Activated naive CD4-positive, alpha-beta T cell treated with anti-CD3 and anti-CD28 coated beads, Interleukin-2, amount 10 ng/mL, durations not matched to agents 7 days and 5 days (primary cell): ENCODE measurements at regions not wholly inside any gene's neighbourhood (a gene's known extent, or its start where the extent isn't known, plus 50 kb on each side); places are given as distances from the start of the nearest gene placed in this dataset.

ENCODE experiments used
- CTCF ChIA-PET: fragments of 350-600 bp; sonication (Branson Sonifier 250); formaldehyde crosslinking; loops from one replicate; lab custom pipeline; 2021; ENCODE audit warnings: antibody characterized with exemption; lab: Charles Lee
- DNase-seq: peaks from one replicate; pipeline ENCODE4 v3.0.0-alpha.2; 2020
- H3K27ac Mint-ChIP-seq: one replicate; pipeline ENCODE4 v1.8.0; 2021; ENCODE audit warnings: mild to moderate bottlenecking, moderate library complexity, mixed read lengths
- H3K27me3 Mint-ChIP-seq: one replicate; pipeline ENCODE4 v1.8.0; 2021; ENCODE audit warnings: mild to moderate bottlenecking, mixed read lengths
- H3K36me3 Mint-ChIP-seq: one replicate; pipeline ENCODE4 v1.8.0; 2021; ENCODE audit warnings: mixed read lengths
- H3K4me1 Mint-ChIP-seq: one replicate; pipeline ENCODE4 v1.8.0; 2021; ENCODE audit warnings: mixed read lengths
- H3K4me3 Mint-ChIP-seq: one replicate; pipeline ENCODE4 v1.8.0; 2021; ENCODE audit warnings: mild to moderate bottlenecking, moderate library complexity, mixed read lengths
- H3K9me3 Mint-ChIP-seq: one replicate; pipeline ENCODE4 v1.8.0; 2021; ENCODE audit warnings: mixed read lengths

GRCh38 chr2:157990173-157990572 is 111.5 kb upstream of the UPP2 start:
- no peaks in the 10 kb centered on the region for H3K9me3 Mint-ChIP-seq
- H3K27ac Mint-ChIP-seq = no peak overlapping the region
- CTCF ChIA-PET = no interaction called here
- no peaks in the 10 kb centered on the region for H3K36me3 Mint-ChIP-seq
- no peaks in the 10 kb centered on the region for H3K4me1 Mint-ChIP-seq
- DNase-seq = no peak
- H3K4me3 Mint-ChIP-seq = no peak overlapping the region
- H3K27me3 Mint-ChIP-seq = peaks cover 3% of the 10 kb centered on the region

GRCh38 chr2:157989227-157989626 is 112.4 kb upstream of the UPP2 start:
- H3K36me3 Mint-ChIP-seq = no peaks in the 10 kb centered on the region
- CTCF ChIA-PET = no interaction called here
- H3K9me3 Mint-ChIP-seq = peaks cover under 1% of the 10 kb centered on the region
- H3K4me3 Mint-ChIP-seq = no peak overlapping the region
- peaks cover 3% of the 10 kb centered on the region for H3K27me3 Mint-ChIP-seq
- H3K27ac Mint-ChIP-seq = no peak overlapping the region
- H3K4me1 Mint-ChIP-seq = no peaks in the 10 kb centered on the region
- DNase-seq = no peak

GRCh38 chr2:157986761-157987160 is 110.6 kb upstream of the ACVR1 start:
- Mint-ChIP-seq H3K36me3 (no peaks in the 10 kb centered on the region), H3K4me3 (no peak overlapping the region), H3K9me3 (peaks cover 6% of the 10 kb centered on the region), H3K4me1 (no peaks in the 10 kb centered on the region), H3K27me3 (peaks cover 3% of the 10 kb centered on the region), H3K27ac (no peak overlapping the region)
- CTCF ChIA-PET = interaction anchor here (0.9 kb wide), 1 partner anchor 19 kb away, joined by 3 read pairs; no protein-coding TSS in a partner anchor
- no peak for DNase-seq

- H3K27me3 Mint-ChIP-seq = peaks cover 3% of the 10 kb centered on the region
- peaks cover 13% of the 10 kb centered on the region for H3K9me3 Mint-ChIP-seq
- DNase-seq = no peak
- H3K27ac Mint-ChIP-seq = no peak overlapping the region
- CTCF ChIA-PET = no interaction called here
- H3K4me1 Mint-ChIP-seq = no peaks in the 10 kb centered on the region
- no peak overlapping the region for H3K4me3 Mint-ChIP-seq
- H3K36me3 Mint-ChIP-seq = no peaks in the 10 kb centered on the region
Observed at GRCh38 chr2:157984866-157985265, 108.7 kb upstream of the ACVR1 start.

- H3K4me3 Mint-ChIP-seq = no peak overlapping the region
- H3K27ac Mint-ChIP-seq = no peak overlapping the region
- H3K36me3 Mint-ChIP-seq = peaks cover 5% of the 10 kb centered on the region
- DNase-seq = no peak
- peaks cover 23% of the 10 kb centered on the region for H3K9me3 Mint-ChIP-seq
- H3K27me3 Mint-ChIP-seq = peaks cover 5% of the 10 kb centered on the region
- H3K4me1 Mint-ChIP-seq = no peaks in the 10 kb centered on the region
- CTCF ChIA-PET = no interaction called here
Observed at GRCh38 chr2:157980020-157980419, 103.9 kb upstream of the ACVR1 start.

GRCh38 chr2:157971702-157972101 is 95.6 kb upstream of the ACVR1 start:
- Mint-ChIP-seq H3K27me3 (peaks cover 11% of the 10 kb centered on the region), H3K4me1 (no peaks in the 10 kb centered on the region), H3K27ac (no peak overlapping the region), H3K4me3 (no peak overlapping the region), H3K36me3 (no peaks in the 10 kb centered on the region), H3K9me3 (no peaks in the 10 kb centered on the region)
- DNase-seq = no peak
- CTCF ChIA-PET = no interaction called here

GRCh38 chr2:157967856-157968255 is 91.7 kb upstream of the ACVR1 start:
- Mint-ChIP-seq H3K27ac (no peak overlapping the region), H3K36me3 (no peaks in the 10 kb centered on the region), H3K4me1 (no peaks in the 10 kb centered on the region), H3K27me3 (peaks cover 18% of the 10 kb centered on the region), H3K4me3 (no peak overlapping the region), H3K9me3 (peaks cover 1% of the 10 kb centered on the region)
- DNase-seq = no peak
- CTCF ChIA-PET = no interaction called here

- DNase-seq = no peak
- Mint-ChIP-seq H3K27ac (no peak overlapping the region), H3K4me1 (no peaks in the 10 kb centered on the region), H3K36me3 (peaks cover 2% of the 10 kb centered on the region), H3K4me3 (no peak overlapping the region), H3K27me3 (no peaks in the 10 kb centered on the region), H3K9me3 (peaks cover 40% of the 10 kb centered on the region)
- CTCF ChIA-PET = no interaction called here
Observed at GRCh38 chr2:157959249-157959648, 83.1 kb upstream of the ACVR1 start.

- H3K4me1 Mint-ChIP-seq = no peaks in the 10 kb centered on the region
- peaks cover 2% of the 10 kb centered on the region for H3K36me3 Mint-ChIP-seq
- no peak for DNase-seq
- CTCF ChIA-PET = no interaction called here
- H3K27ac Mint-ChIP-seq = no peak overlapping the region
- H3K9me3 Mint-ChIP-seq = peaks cover 40% of the 10 kb centered on the region
- no peak overlapping the region for H3K4me3 Mint-ChIP-seq
- peaks cover 4% of the 10 kb centered on the region for H3K27me3 Mint-ChIP-seq
Observed at GRCh38 chr2:157957596-157957995, 81.5 kb upstream of the ACVR1 start.

- H3K27me3 Mint-ChIP-seq = peaks cover 6% of the 10 kb centered on the region
- no peak overlapping the region for H3K27ac Mint-ChIP-seq
- CTCF ChIA-PET = no interaction called here
- no peaks in the 10 kb centered on the region for H3K36me3 Mint-ChIP-seq
- no peaks in the 10 kb centered on the region for H3K4me1 Mint-ChIP-seq
- no peak overlapping the region for H3K4me3 Mint-ChIP-seq
- H3K9me3 Mint-ChIP-seq = peaks cover 17% of the 10 kb centered on the region
- DNase-seq = no peak
Observed at GRCh38 chr2:157952558-157952957, 76.4 kb upstream of the ACVR1 start.

- H3K9me3 Mint-ChIP-seq = no peaks in the 10 kb centered on the region
- no peak for DNase-seq
- peaks cover 13% of the 10 kb centered on the region for H3K27me3 Mint-ChIP-seq
- no peaks in the 10 kb centered on the region for H3K36me3 Mint-ChIP-seq
- CTCF ChIA-PET = interaction anchor here (0.8 kb wide), 1 partner anchor 47 kb away, joined by 3 read pairs; no protein-coding TSS in a partner anchor
- no peak overlapping the region for H3K4me3 Mint-ChIP-seq
- H3K27ac Mint-ChIP-seq = no peak overlapping the region
- no peaks in the 10 kb centered on the region for H3K4me1 Mint-ChIP-seq
Observed at GRCh38 chr2:157948856-157949255, 72.7 kb upstream of the ACVR1 start.

- H3K4me1 Mint-ChIP-seq = no peaks in the 10 kb centered on the region
- no peak overlapping the region for H3K4me3 Mint-ChIP-seq
- H3K27ac Mint-ChIP-seq = no peak overlapping the region
- no peaks in the 10 kb centered on the region for H3K9me3 Mint-ChIP-seq
- peaks cover 8% of the 10 kb centered on the region for H3K27me3 Mint-ChIP-seq
- CTCF ChIA-PET = interaction anchor here (0.9 to 1.1 kb wide), 2 partner anchors 45 to 450 kb away, joined by 3 read pairs; no protein-coding TSS in a partner anchor
- no peak for DNase-seq
- no peaks in the 10 kb centered on the region for H3K36me3 Mint-ChIP-seq
Observed at GRCh38 chr2:157946919-157947557, 70.9 kb upstream of the ACVR1 start.

- Mint-ChIP-seq H3K4me3 (no peak overlapping the region), H3K36me3 (no peaks in the 10 kb centered on the region), H3K27me3 (no peaks in the 10 kb centered on the region), H3K9me3 (peaks cover 3% of the 10 kb centered on the region), H3K27ac (no peak overlapping the region), H3K4me1 (peaks cover 8% of the 10 kb centered on the region)
- CTCF ChIA-PET = no interaction called here
- DNase-seq = no peak
Observed at GRCh38 chr2:157940024-157940423, 63.9 kb upstream of the ACVR1 start.

GRCh38 chr2:157938556-157938955 is 62.4 kb upstream of the ACVR1 start:
- no peak for DNase-seq
- Mint-ChIP-seq H3K4me1 (peaks cover 8% of the 10 kb centered on the region), H3K27me3 (no peaks in the 10 kb centered on the region), H3K27ac (no peak overlapping the region), H3K9me3 (peaks cover 3% of the 10 kb centered on the region), H3K36me3 (no peaks in the 10 kb centered on the region), H3K4me3 (no peak overlapping the region)
- CTCF ChIA-PET = interaction anchor here (1.6 kb wide), 1 partner anchor 38 kb away, joined by 3 read pairs; no protein-coding TSS in a partner anchor

- Mint-ChIP-seq H3K36me3 (no peaks in the 10 kb centered on the region), H3K9me3 (peaks cover 3% of the 10 kb centered on the region), H3K27ac (no peak overlapping the region), H3K4me1 (peaks cover 8% of the 10 kb centered on the region), H3K4me3 (no peak overlapping the region), H3K27me3 (peaks cover 3% of the 10 kb centered on the region)
- no peak for DNase-seq
- CTCF ChIA-PET = interaction anchor here (0.6 to 1.8 kb wide), 2 partner anchors 17 to 522 kb away, joined by 3 to 5 read pairs; no protein-coding TSS in a partner anchor
Observed at GRCh38 chr2:157936406-157936805, 60.3 kb upstream of the ACVR1 start.
